ENCODE measurements at regions not wholly inside any gene's neighbourhood (a gene's known extent, or its start where the extent isn't known, plus 50 kb on each side); places are given as distances from the start of the nearest gene placed in this dataset.

- intact Hi-C loops (cut with micrococcal nuclease) = no loop called here
Observed at GRCh38 chr10:111435871-111436270, 359.0 kb downstream of the ADRA2A start.

- intact Hi-C loops (cut with micrococcal nuclease) = no loop called here
Observed at GRCh38 chr10:111439034-111439842, 362.4 kb downstream of the ADRA2A start.

GRCh38 chr10:111440501-111440900 lies 363.7 kb downstream of the ADRA2A start:
- intact Hi-C loops (cut with micrococcal nuclease) = no loop called here

- intact Hi-C loops (cut with micrococcal nuclease) = no loop called here
Observed at GRCh38 chr10:111445667-111446066, 368.8 kb downstream of the ADRA2A start.

- intact Hi-C loops (cut with micrococcal nuclease) = no loop called here
Observed at GRCh38 chr10:111446966-111447365, 370.1 kb downstream of the ADRA2A start.

- intact Hi-C loops (cut with micrococcal nuclease) = no loop called here
Observed at GRCh38 chr10:111452153-111452552, 375.3 kb downstream of the ADRA2A start.

- intact Hi-C loops (cut with micrococcal nuclease) = no loop called here
Observed at GRCh38 chr10:111455776-111456426, 379.1 kb downstream of the ADRA2A start.

GRCh38 chr10:111458256-111458655 lies 381.4 kb downstream of the ADRA2A start:
- intact Hi-C loops (cut with micrococcal nuclease) = no loop called here

- intact Hi-C loops (cut with micrococcal nuclease) = no loop called here
Observed at GRCh38 chr10:111459967-111460366, 383.1 kb downstream of the ADRA2A start.

GRCh38 chr10:111472445-111472844 lies 395.6 kb downstream of the ADRA2A start:
- intact Hi-C loops (cut with micrococcal nuclease) = no loop called here

GRCh38 chr10:111473361-111473760 lies 396.5 kb downstream of the ADRA2A start:
- intact Hi-C loops (cut with micrococcal nuclease) = no loop called here

GRCh38 chr10:111474786-111475185 lies 398.0 kb downstream of the ADRA2A start:
- intact Hi-C loops (cut with micrococcal nuclease) = no loop called here

GRCh38 chr10:111475720-111476119 lies 398.9 kb downstream of the ADRA2A start:
- intact Hi-C loops (cut with micrococcal nuclease) = no loop called here

- intact Hi-C loops (cut with micrococcal nuclease) = no loop called here
Observed at GRCh38 chr10:111478651-111479050, 401.8 kb downstream of the ADRA2A start.

GRCh38 chr10:111479966-111480365 lies 403.1 kb downstream of the ADRA2A start:
- intact Hi-C loops (cut with micrococcal nuclease) = no loop called here

GRCh38 chr10:111481261-111481826 lies 404.5 kb downstream of the ADRA2A start:
- intact Hi-C loops (cut with micrococcal nuclease) = no loop called here

GRCh38 chr10:111481866-111482265 lies 405.0 kb downstream of the ADRA2A start:
- intact Hi-C loops (cut with micrococcal nuclease) = no loop called here

GRCh38 chr10:111482621-111483216 lies 405.9 kb downstream of the ADRA2A start:
- intact Hi-C loops (cut with micrococcal nuclease) = no loop called here

- intact Hi-C loops (cut with micrococcal nuclease) = no loop called here
Observed at GRCh38 chr10:111485767-111486166, 408.9 kb downstream of the ADRA2A start.

GRCh38 chr10:111486346-111486745 lies 409.5 kb downstream of the ADRA2A start:
- intact Hi-C loops (cut with micrococcal nuclease) = no loop called here

- intact Hi-C loops (cut with micrococcal nuclease) = no loop called here
Observed at GRCh38 chr10:111488668-111489067, 411.8 kb downstream of the ADRA2A start.

GRCh38 chr10:111491154-111491553 lies 414.3 kb downstream of the ADRA2A start:
- intact Hi-C loops (cut with micrococcal nuclease) = no loop called here
